IMR-90 (cell line): ENCODE measurements at regions not wholly inside any gene's neighbourhood (a gene's known extent, or its start where the extent isn't known, plus 50 kb on each side); places are given as distances from the start of the nearest gene placed in this dataset.

Source experiments
- ATAC-seq: fragments of 200-7000 bp; cut with Tn5 transposase; 2 replicates; pipeline ENCODE4 v1.9.1; 2020; ENCODE audit warnings: low read depth, mild to moderate bottlenecking, moderate library complexity
- BruUV-seq: library from RNA; stranded (reverse); fragments of 400-500 nt; replicated peaks from 2 replicates; lab custom pipeline; 2021; lab: Mats Ljungman, UMichigan
- CTCF ChIA-PET: fragments of 300-600 bp; formaldehyde crosslinking; extraction: SDS; loops from one replicate; lab custom pipeline; 2021; ENCODE audit warnings: antibody characterized with exemption; lab: Yijun Ruan, JAX
- POLR2A ChIA-PET: fragments of 300-600 bp; sonication (Branson Sonifier 250); formaldehyde crosslinking; loops from one replicate; lab custom pipeline; 2022; ENCODE audit warnings: antibody characterized with exemption; ENCODE audit not compliant: unreplicated experiment; lab: Charles Lee
- DNase-seq: peaks from one replicate; pipeline ENCODE4 v3.0.0; 2013
- H2AFZ ChIP-seq: replicated peaks from 2 replicates; pipeline ENCODE3; 2013; ENCODE audit warnings: low read length, mild to moderate bottlenecking; ENCODE audit not compliant: poor library complexity
- H2AK5ac ChIP-seq: 2 replicates; pipeline ENCODE4 v1.6.1; 2013; ENCODE audit warnings: low read depth, low read length, inconsistent platforms
- H2AK9ac ChIP-seq: replicated peaks from 2 replicates; pipeline ENCODE3; 2013; ENCODE audit warnings: mild to moderate bottlenecking, low read depth, low read length, moderate library complexity; ENCODE audit not compliant: poor library complexity
- H2BK120ac ChIP-seq: 2 replicates; pipeline ENCODE4 v1.6.1; 2013; ENCODE audit warnings: low read depth, low read length, inconsistent platforms
- H2BK15ac ChIP-seq: 3 replicates; pipeline ENCODE4 v1.6.1; 2013; ENCODE audit warnings: low read depth, low read length, inconsistent platforms
- H2BK20ac ChIP-seq: 2 replicates; pipeline ENCODE4 v1.6.1; 2013; ENCODE audit warnings: low read depth, mild to moderate bottlenecking, inconsistent platforms, low read length, moderate library complexity
- H2BK5ac ChIP-seq: 2 replicates; pipeline ENCODE4 v1.6.1; 2013; ENCODE audit warnings: mild to moderate bottlenecking, low read depth, low read length, inconsistent platforms; ENCODE audit not compliant: poor library complexity, severe bottlenecking
- H3K14ac ChIP-seq: replicated peaks from 2 replicates; pipeline ENCODE4 v1.6.1; 2013; ENCODE audit warnings: low read depth, low read length, inconsistent platforms
- H3K18ac ChIP-seq: 2 replicates; pipeline ENCODE4 v1.6.1; 2013; ENCODE audit warnings: low read depth, low read length, control low read depth
- H3K23ac ChIP-seq: 2 replicates; pipeline ENCODE4 v1.6.1; 2013; ENCODE audit warnings: low read depth, low read length, inconsistent platforms
- H3K27ac ChIP-seq: 2 replicates; pipeline ENCODE4 v1.5.1; 2013; ENCODE audit warnings: mild to moderate bottlenecking, control low read depth, low read length; ENCODE audit not compliant: insufficient read depth
- H3K27me3 ChIP-seq: 2 replicates; pipeline ENCODE4 v1.6.1; 2013; ENCODE audit warnings: low read length; ENCODE audit not compliant: control insufficient read depth, insufficient read depth
- H3K36me3 ChIP-seq: 2 replicates; pipeline ENCODE4 v1.6.1; 2013; ENCODE audit warnings: low read length, mixed read lengths; ENCODE audit not compliant: control insufficient read depth, insufficient read depth
- H3K4ac ChIP-seq: 2 replicates; pipeline ENCODE4 v1.6.1; 2013; ENCODE audit warnings: low read depth, low read length, inconsistent platforms
- H3K4me1 ChIP-seq: 2 replicates; pipeline ENCODE4 v1.6.1; 2013; ENCODE audit warnings: low read length, mixed read lengths; ENCODE audit not compliant: control insufficient read depth, insufficient read depth
- H3K4me2 ChIP-seq: 2 replicates; pipeline ENCODE4 v1.6.1; 2013; ENCODE audit warnings: low read depth, mild to moderate bottlenecking, control low read depth, low read length, moderate library complexity
- H3K4me3 ChIP-seq: 2 replicates; pipeline ENCODE4 v1.5.1; 2013; ENCODE audit warnings: low read depth, mild to moderate bottlenecking, control low read depth, low read length, moderate library complexity; ENCODE audit not compliant: insufficient read depth
- H3K56ac ChIP-seq: 2 replicates; pipeline ENCODE4 v1.6.1; 2013; ENCODE audit warnings: low read length, inconsistent platforms; ENCODE audit not compliant: insufficient read depth; ENCODE audit errors: extremely low read depth
- H3K79me1 ChIP-seq, 2 experiments: 2 replicates each; pipeline ENCODE4 v1.6.1; 2013; ENCODE audit warnings: low read length in 2 of 2, inconsistent platforms in 1 of 2, low read depth in 1 of 2
- H3K9ac ChIP-seq: 2 replicates; pipeline ENCODE4 v1.6.1; 2013; ENCODE audit warnings: low read depth, low read length, control low read depth
- H3K9me1 ChIP-seq: 2 replicates; pipeline ENCODE4 v1.6.1; 2013; ENCODE audit warnings: low read length, inconsistent platforms; ENCODE audit not compliant: insufficient read depth
- H3K9me3 ChIP-seq: 2 replicates; pipeline ENCODE4 v1.6.1; 2013; ENCODE audit warnings: low read length; ENCODE audit not compliant: control insufficient read depth, insufficient read depth
- H4K20me1 ChIP-seq: 2 replicates; pipeline ENCODE4 v1.6.1; 2013; ENCODE audit warnings: low read length, inconsistent platforms; ENCODE audit not compliant: insufficient read depth
- H4K5ac ChIP-seq: 2 replicates; pipeline ENCODE4 v1.6.1; 2013; ENCODE audit warnings: mild to moderate bottlenecking, low read depth, low read length, control low read depth
- H4K8ac ChIP-seq, 2 experiments: 2 replicates each; pipeline ENCODE4 v1.6.1; 2013; ENCODE audit warnings: low read depth in 2 of 2, low read length in 2 of 2, control low read depth in 1 of 2, inconsistent platforms in 1 of 2
- H4K91ac ChIP-seq: 2 replicates; pipeline ENCODE4 v1.6.1; 2013; ENCODE audit warnings: low read depth, low read length, inconsistent platforms; ENCODE audit not compliant: insufficient read depth
- BHLHE40 ChIP-seq: fragments of 150-350 bp; IDR thresholded peaks from 2 replicates; pipeline ENCODE4 v1.6.1; 2016; ENCODE audit warnings: mild to moderate bottlenecking, low read depth, low read length
- CEBPB ChIP-seq: IDR thresholded peaks from 2 replicates; pipeline ENCODE4 v1.6.1; 2012; ENCODE audit warnings: low read depth, low read length, improper control_type of control experiment
- CTCF ChIP-seq: conservative IDR thresholded peaks from 2 replicates; pipeline ENCODE4 v1.5.1; 2012; ENCODE audit warnings: mild to moderate bottlenecking, low read depth, low read length, improper control_type of control experiment
- FOS ChIP-seq: fragments of 150-350 bp; IDR thresholded peaks from 2 replicates; pipeline ENCODE4 v1.6.1; 2016; ENCODE audit warnings: low read depth, low read length
- MAFK ChIP-seq: IDR thresholded peaks from 2 replicates; pipeline ENCODE4 v1.6.1; 2012; ENCODE audit warnings: low read depth, low read length, improper control_type of control experiment
- MAZ ChIP-seq: IDR thresholded peaks from 2 replicates; pipeline ENCODE4 v1.6.1; 2012; ENCODE audit warnings: low read depth, mild to moderate bottlenecking, low read length, improper control_type of control experiment, moderate library complexity, borderline replicate concordance
- MXI1 ChIP-seq: IDR thresholded peaks from 2 replicates; pipeline ENCODE4 v1.6.1; 2012; ENCODE audit warnings: low read depth, mild to moderate bottlenecking, low read length, moderate library complexity, borderline replicate concordance
- RFX5 ChIP-seq: IDR thresholded peaks from 2 replicates; pipeline ENCODE4 v1.8.0; 2012; ENCODE audit warnings: low read depth, mild to moderate bottlenecking, low read length, moderate library complexity
- SMC3 ChIP-seq: fragments of 150-350 bp; IDR thresholded peaks from 2 replicates; pipeline ENCODE4 v1.6.1; 2016; ENCODE audit warnings: low read depth, mild to moderate bottlenecking, antibody characterized with exemption, low read length, moderate library complexity
- WGBS, 2 experiments: methylation state at CpG; one replicate each; pipeline versions ENCODE4 v1.1.5 to v1.1.7; 2013; ENCODE audit warnings: missing lambda C conversion rate in 2 of 2; ENCODE audit not compliant: insufficient read length in 1 of 2; ENCODE audit errors: extremely low coverage in 2 of 2; 5-methylcytosine and 5-hydroxymethylcytosine counted together
- dilution Hi-C: fragments of 300-500 bp; cut with HindIII; formaldehyde crosslinking; loops from one replicate; pipeline ENCODE4 v1.14.3; 2018; ENCODE audit warnings: low sequenced_read_pairs; ENCODE audit not compliant: unreplicated experiment
- in situ Hi-C: fragments of 300-500 bp; cut with MboI; formaldehyde crosslinking; loops from 3 replicates; pipeline ENCODE4 v1.14.3; 2019; ENCODE audit warnings: low sequenced_read_pairs, inconsistent platforms, mixed read lengths
- intact Hi-C: fragments of 100-400 bp; cut with micrococcal nuclease; formaldehyde crosslinking; loops from 2 replicates; pipeline ENCODE4 v1.10.0; 2022
- TF ChIP-seq, protein P1 (sequence below): fragments of 150-350 bp; IDR thresholded peaks from 2 replicates; pipeline ENCODE4 v1.6.1; 2016; ENCODE audit warnings: low read depth, mild to moderate bottlenecking, low read length, moderate library complexity, borderline replicate concordance

DNA sequence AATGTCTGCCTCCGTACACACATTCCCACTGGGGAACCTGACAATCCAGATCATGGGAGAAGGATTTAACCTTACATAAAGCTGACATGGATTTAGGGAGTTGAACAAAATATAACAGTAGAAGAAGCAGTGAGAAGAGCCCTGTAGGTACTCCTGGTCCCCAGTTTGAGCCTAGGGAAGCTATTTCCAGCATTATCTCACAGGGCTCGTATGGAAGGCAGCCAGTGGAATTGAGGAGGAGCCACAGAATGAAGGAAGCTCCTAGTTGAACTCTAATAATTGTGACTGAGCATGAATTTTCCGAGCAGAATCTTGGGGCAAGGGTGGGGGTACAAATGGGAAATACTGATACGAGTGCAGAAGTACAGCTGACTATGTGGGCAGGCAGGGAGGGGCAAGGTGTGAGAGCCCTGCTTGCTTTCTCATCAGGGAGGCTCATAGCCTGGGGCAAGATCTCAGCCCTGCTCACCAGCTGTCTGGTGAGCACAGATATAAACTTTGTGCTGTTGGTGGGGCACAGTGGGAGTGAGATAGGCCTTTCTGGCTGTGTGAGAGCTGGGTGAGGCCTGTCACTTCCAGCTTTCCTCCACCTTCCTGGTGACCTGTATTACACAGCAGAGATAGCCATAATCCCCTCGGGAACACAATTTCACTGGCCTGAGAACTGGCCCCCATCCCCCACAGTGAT, 290.7 kb upstream of the IL12B start:
- in situ Hi-C loops (no loop called here), intact Hi-C loops (no loop called here), dilution Hi-C loops (no loop called here)
- no peak for DNase-seq
- Histone ChIP-seq H2AK9ac (no peak overlapping the region), H3K9ac (no peak overlapping the region), H4K91ac (no peak overlapping the region), H2BK20ac (no peak overlapping the region), H3K36me3 (no peaks in the 10 kb centered on the region), H4K5ac (no peak overlapping the region), H2AK5ac (no peak overlapping the region), H3K4ac (no peak overlapping the region), H3K27me3 (peaks cover 9% of the 10 kb centered on the region), H3K4me1 (no peaks in the 10 kb centered on the region), H3K9me1 (no peaks in the 10 kb centered on the region), H3K18ac (no peak overlapping the region), H3K4me3 (no peak overlapping the region), H3K56ac (no peak overlapping the region), H3K79me1 (no peaks in the 10 kb centered on the region), H4K20me1 (no peaks in the 10 kb centered on the region), H3K14ac (no peak overlapping the region), H3K23ac (no peak overlapping the region), H3K27ac (no peak overlapping the region), H3K4me2 (no peak overlapping the region), H4K8ac (no peak overlapping the region), H2BK15ac (no peak overlapping the region), H2BK120ac (no peak overlapping the region), H2AFZ (no peak overlapping the region), H2BK5ac (no peak overlapping the region), H3K9me3 (peaks cover 3% of the 10 kb centered on the region; the same call in 1 of the 2 replicates)
- ChIA-PET CTCF (no interaction called here), POLR2A (no interaction called here)
- WGBS, 2 experiments: 39% methylated on average over 2 of the region's 5 CpGs; no CpG with 5 or more reads in 1 of the 2 experiments
- no peak for TF ChIP-seq RFX5
- no peak for TF ChIP-seq MXI1
- no peak for TF ChIP-seq CTCF
- TF ChIP-seq MAFK: no peak
- no peak for TF ChIP-seq MAZ
- TF ChIP-seq FOS: no peak
- TF ChIP-seq CEBPB: no peak
- TF ChIP-seq SMC3: no peak
- TF ChIP-seq BHLHE40: no peak
- TF ChIP-seq, protein P1, sequence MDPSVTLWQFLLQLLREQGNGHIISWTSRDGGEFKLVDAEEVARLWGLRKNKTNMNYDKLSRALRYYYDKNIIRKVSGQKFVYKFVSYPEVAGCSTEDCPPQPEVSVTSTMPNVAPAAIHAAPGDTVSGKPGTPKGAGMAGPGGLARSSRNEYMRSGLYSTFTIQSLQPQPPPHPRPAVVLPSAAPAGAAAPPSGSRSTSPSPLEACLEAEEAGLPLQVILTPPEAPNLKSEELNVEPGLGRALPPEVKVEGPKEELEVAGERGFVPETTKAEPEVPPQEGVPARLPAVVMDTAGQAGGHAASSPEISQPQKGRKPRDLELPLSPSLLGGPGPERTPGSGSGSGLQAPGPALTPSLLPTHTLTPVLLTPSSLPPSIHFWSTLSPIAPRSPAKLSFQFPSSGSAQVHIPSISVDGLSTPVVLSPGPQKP: no peak
- BruUV-seq: no TSS peak
- no peak for ATAC-seq
